ENCODE measurements at regions not wholly inside any gene's neighbourhood (a gene's known extent, or its start where the extent isn't known, plus 50 kb on each side); places are given as distances from the start of the nearest gene placed in this dataset.

DNA sequence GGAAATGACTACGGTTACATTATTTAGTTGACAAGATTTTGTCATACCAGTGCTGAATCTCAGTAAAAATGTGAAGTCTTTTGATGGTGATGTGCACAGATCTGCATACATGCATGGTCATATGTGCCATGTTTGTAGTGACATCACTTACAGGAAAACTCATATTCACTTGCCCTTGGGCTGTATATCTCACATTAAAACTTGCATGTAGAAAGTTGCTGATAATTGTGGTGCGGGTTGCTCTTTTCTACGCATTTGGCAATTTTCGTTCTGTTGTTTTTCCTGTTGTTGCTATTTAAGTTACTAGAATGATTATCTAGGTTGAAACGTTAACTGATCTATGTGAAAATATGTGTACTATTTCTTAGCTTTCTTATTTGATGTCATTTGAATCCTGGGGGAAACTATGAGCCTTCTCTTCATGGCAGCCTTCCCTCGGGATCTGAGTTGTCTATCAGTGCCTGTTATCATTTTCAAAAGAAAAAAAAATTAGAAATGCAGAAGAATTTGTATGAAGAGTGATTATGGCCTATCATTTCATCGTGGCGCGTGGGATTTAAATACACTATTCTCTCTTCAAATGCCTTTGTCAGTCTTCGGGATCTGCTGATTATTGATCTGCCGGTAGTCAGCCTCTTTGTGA, 296.6 kb downstream of the TMX3 start:
- no peak for DNase-seq (ENCODE audit: low read depth)
- no peak overlapping the region for H3K4me3 ChIP-seq (ENCODE audit: low read depth, low read length)
- no peak for TF ChIP-seq CTCF (IDR thresholded peaks at IDR 0.05; ENCODE audit: insufficient read depth, low read length)

DNA sequence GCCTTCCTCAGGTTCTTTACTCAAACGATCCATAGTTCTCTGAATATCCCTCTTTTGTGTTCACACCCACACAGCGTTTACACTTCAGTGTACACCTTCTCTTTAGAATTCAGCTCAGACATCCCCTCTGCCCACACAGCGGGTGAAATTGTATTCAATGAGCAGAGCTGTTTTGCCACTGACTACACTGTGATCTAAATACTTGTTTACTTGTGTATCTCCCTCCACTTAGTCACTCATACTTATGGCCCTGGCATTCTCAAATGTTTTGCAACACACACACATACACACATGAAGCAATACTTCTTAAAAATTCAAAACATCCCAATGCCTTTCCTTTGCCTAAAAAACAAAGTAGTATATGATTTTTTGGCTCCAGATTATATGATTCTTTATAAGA, 297.1 kb downstream of the TMX3 start:
- no peak for TF ChIP-seq CTCF (IDR thresholded peaks at IDR 0.05; ENCODE audit: insufficient read depth, low read length)
- peak; percentile 43 for DNase-seq (ENCODE audit: low read depth)
- no peak overlapping the region for H3K4me3 ChIP-seq (ENCODE audit: low read depth, low read length)

GRCh38 chr18:68417166-68417799, 297.6 kb downstream of the TMX3 start:
- H3K4me3 ChIP-seq (ENCODE audit: low read depth, low read length), result no peak overlapping the region
- TF ChIP-seq CTCF (IDR thresholded peaks at IDR 0.05; ENCODE audit: insufficient read depth, low read length), result no peak
- no peak for DNase-seq (ENCODE audit: low read depth)

- no peak for DNase-seq (ENCODE audit: low read depth)
- no peak overlapping the region for H3K4me3 ChIP-seq (ENCODE audit: low read depth, low read length)
- TF ChIP-seq CTCF (IDR thresholded peaks at IDR 0.05; ENCODE audit: insufficient read depth, low read length), result no peak
These were observed 300.5 kb downstream of the TMX3 start for GRCh38 chr18:68414407-68414806.

- no peak for TF ChIP-seq CTCF (IDR thresholded peaks at IDR 0.05; ENCODE audit: insufficient read depth, low read length)
- DNase-seq (ENCODE audit: low read depth), result no peak
- H3K4me3 ChIP-seq (ENCODE audit: low read depth, low read length), result no peak overlapping the region
These were observed 305.3 kb downstream of the TMX3 start for GRCh38 chr18:68409576-68409975.

DNA sequence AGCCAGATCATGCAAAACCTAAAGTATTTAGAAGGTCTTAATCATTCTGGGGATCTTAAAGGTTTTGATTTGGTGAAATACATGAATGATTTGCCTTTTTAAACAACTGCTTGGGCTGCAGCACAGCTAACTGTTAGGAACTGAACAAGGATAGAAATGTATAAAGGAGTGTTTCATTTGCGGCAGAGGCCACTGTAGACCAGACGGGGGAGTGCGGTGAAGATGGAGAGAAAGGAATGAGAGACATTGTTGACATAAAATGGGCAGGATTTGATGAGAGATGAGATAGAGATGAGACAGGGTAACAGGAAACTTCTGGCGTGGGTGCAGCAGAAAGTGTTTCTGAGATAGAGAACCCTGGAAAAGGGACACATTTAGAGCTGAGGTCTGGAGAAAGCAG, 308.1 kb downstream of the TMX3 start:
- no peak for TF ChIP-seq CTCF (IDR thresholded peaks at IDR 0.05; ENCODE audit: insufficient read depth, low read length)
- no peak overlapping the region for H3K4me3 ChIP-seq (ENCODE audit: low read depth, low read length)
- DNase-seq (ENCODE audit: low read depth), result no peak

- no peak overlapping the region for H3K4me3 ChIP-seq (ENCODE audit: low read depth, low read length)
- TF ChIP-seq CTCF (IDR thresholded peaks at IDR 0.05; ENCODE audit: insufficient read depth, low read length), result no peak
- DNase-seq (ENCODE audit: low read depth), result no peak
These were observed 312.1 kb downstream of the TMX3 start for GRCh38 chr18:68402784-68403183.
